CD4-positive, alpha-beta T cell treated with Interleukin-17A for 1 hour (primary cell): ENCODE measurements at regions not wholly inside any gene's neighbourhood (a gene's known extent, or its start where the extent isn't known, plus 50 kb on each side); places are given as distances from the start of the nearest gene placed in this dataset.
"Not testable (repeated sequence)": the region's sequence is repeated elsewhere in the genome, so short reads cannot be mapped to it uniquely, and the experiment has no call there.

Experiments used
- DNase-seq: peaks from one replicate; pipeline ENCODE4 v3.0.0-alpha.2; 2020

DNA sequence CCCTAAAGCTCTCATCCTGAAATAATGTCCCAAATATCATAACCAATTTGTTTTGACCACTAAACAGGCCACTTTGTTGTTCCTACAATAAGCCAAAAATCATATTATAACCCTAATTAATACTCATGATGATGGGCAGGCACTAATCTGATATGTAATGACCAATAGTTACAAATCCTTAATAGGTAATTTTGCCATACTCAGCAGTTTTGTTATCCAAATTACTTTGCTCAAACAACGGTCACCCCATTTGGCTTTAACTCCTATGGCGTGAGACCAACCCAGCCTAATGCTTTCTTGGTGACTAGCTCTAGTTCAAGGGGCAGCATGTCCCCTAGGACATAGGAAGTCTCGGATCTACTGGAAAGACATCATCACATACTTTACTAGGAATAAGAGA, 123.2 kb upstream of the ID4 start:
- DNase-seq, result no peak

GRCh38 chr6:19714434-19715166, 122.6 kb upstream of the ID4 start:
- DNase-seq, result no peak

DNA sequence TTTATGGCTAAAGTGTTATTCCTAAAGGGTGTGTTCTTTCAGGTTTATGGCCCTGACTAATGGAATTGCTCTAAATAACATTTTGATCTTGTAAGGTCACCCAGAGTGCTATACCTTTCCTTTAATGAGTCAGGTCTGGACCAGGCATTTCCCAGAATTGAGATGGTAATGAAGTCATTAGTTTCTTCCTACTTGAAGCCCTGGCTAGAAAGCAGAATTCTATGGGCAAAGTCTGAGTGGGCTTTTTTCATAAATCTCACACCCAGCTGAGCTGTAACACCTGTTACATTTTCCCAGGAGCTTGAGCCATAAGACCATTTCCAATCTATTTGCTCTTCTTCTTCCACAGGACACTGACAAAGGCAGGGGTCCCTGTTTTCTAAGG, 122.0 kb upstream of the ID4 start:
- DNase-seq, result no peak

DNA sequence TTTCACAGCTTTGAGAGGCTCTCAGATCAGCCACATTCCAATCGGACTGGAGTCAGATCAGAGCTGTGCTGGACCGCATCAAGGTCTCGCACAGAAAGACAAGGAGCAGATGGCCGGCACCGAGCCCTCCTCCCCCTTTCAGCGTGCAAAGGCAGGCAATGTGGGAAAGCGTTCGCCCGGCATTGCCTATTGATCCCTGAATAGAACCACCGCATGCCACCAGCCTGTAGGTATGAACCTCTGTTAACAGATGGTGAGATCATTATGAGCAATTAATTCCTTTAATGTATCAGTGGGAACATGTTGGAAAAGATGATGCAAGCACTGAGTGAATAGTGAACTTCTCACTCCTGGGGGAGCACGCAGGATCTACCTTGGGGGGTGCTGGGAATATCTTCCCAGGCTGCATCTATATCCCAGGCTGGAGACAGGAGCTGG, 117.5 kb upstream of the ID4 start:
- no peak for DNase-seq

DNA sequence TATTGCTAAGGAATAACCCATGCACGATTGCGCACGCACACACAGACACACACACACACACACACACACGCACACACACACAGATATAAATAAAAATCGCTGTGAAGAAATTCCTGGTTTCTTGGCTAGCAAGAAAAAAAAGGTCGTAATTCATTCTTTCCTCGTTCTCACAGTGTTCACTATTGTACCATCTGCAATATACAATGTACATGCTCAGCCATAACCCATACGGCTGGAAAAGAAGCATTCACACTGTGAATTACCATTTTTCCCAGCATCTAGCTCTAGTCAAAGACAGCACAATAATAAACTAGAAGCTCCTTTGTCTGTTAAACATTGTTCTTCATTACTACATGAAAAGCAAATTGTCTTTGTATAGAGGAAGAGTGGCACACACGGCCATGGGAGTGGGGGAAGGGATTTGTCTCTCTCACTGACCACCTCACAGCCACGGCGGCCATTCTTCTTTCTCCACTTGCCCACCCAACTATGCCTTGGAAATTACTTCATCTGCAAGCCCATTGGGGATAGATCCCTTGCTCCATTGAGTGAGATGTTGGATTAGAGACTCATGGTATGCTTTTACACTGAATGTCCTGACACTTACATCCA, 115.3 kb upstream of the ID4 start:
- DNase-seq, result no peak

DNA sequence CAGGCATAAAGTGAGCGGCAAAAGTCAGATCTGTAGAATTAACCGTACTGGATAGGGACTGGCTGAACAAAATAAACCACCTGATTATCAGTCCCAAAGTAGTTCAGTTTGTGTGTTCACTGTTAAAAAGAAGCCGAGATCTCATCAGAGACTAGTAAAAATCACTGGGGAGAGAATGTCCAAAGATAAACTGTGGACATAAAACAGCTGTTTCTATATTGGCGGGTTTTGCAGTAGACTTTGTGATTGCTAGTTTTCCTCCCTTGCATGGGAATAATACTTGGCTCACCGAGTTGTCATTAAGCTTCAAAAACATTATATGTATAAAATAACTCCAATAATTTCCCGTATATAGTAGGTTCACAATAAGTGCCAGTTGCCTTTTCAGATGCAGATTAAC, 114.2 kb upstream of the ID4 start:
- DNase-seq, result no peak

DNA sequence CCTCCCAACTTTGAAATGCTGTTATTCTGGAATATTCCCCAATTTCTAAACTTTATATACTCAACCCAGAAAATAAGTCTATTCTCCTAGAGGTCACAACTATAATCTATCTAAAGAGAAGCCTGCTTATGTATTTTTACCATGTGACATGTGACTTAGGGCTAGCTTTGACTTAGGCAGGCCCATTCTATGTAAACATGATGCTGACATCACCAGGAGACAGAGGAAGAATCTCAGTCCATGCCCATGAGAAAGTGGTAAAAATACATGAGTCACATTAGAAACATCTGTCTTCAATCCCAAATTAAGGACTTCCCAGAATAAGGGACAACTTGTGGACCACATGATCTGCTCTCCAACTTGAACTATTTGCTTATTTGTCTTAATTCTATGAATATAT, 113.6 kb upstream of the ID4 start:
- no peak for DNase-seq

- DNase-seq, result not testable (repeated sequence)
These were observed 111.7 kb upstream of the ID4 start for GRCh38 chr6:19725436-19725835.

- no peak for DNase-seq
These were observed 105.9 kb upstream of the ID4 start for GRCh38 chr6:19731282-19731681.

DNA sequence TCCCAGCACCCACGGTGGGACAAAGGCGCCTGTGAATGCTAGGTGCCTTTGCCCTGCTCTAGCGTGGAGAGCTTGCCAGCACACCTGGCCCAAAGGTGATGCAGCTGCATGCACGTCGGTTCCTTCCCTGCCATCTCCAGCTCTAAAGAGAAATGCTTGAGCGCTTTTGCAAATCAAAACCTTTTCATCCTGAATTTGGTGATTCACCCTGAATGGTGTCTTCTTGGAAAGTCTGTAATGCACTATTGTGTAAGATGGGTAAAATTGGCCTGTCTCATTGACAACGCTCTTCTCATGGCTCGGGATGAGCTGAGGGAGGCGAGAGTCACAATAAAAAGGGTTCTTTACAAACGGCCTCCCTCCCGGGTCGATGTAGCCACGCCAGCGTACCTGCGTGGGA, 103.1 kb upstream of the ID4 start:
- no peak for DNase-seq

- no peak for DNase-seq
These were observed 102.7 kb upstream of the ID4 start for GRCh38 chr6:19734519-19734918.

DNA sequence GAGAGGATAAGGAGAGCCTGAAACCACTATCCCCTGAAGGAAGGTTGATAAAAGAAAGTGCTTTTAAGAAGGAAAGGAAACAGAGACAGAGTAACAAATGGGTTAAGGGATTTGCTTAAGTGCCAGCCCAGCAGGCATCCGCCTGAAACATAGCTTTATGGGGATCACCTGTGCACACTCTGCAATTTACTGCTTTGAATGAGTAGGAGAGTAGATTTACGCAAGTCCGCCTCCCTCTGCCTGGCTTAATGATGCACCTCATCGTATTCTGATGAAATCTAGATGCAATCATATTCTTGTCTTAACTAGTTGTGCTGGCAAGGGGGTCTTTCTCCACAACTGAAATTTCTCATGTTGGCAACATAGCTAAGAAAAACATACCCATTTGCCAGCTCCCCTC, 101.1 kb upstream of the ID4 start:
- DNase-seq, result no peak

- no peak for DNase-seq
These were observed 99.2 kb upstream of the ID4 start for GRCh38 chr6:19738010-19738409.

DNA sequence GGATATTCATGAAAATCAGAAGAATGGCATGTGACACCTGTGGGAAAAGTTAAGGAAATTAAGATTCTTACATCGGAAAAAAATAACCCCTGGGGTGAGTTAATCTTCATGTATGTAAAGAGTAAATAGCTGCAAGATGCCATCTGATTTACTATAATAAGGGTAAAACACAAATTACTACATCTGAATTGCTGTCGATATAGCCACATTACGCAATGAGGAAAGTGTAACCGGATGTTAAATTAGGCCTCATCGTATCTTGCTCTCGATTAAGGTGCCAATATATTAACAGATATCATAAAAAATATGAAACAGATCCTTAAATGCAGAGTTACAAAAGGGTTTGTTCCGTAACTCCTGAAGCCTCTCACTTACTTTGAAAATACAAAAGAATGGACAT, 87.4 kb upstream of the ID4 start:
- no peak for DNase-seq

- DNase-seq, result no peak
These were observed 84.4 kb upstream of the ID4 start for GRCh38 chr6:19752746-19753145.

GRCh38 chr6:19753826-19754225, 83.3 kb upstream of the ID4 start:
- no peak for DNase-seq

- DNase-seq, result no peak
These were observed 82.5 kb upstream of the ID4 start for GRCh38 chr6:19754686-19755085.

DNA sequence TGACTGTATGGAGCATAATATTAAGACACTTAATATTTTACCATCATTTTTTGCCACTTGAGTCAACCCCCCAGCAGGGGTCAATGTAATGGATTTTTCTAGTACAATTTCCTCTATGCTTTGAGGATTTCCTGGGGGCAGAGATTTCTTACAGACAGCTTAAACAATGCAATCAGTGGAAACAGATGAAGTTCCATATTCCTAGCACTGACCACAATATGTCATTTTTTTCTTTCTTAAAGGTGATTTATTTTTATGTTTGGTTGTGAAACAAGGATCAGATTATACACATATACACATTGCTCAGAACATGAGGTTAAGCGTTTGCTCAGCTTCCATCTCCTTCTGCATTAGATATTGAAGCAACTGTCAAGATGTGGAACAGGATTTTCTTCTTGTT, 82.0 kb upstream of the ID4 start:
- no peak for DNase-seq

GRCh38 chr6:19757036-19757435, 80.1 kb upstream of the ID4 start:
- DNase-seq, result no peak

DNA sequence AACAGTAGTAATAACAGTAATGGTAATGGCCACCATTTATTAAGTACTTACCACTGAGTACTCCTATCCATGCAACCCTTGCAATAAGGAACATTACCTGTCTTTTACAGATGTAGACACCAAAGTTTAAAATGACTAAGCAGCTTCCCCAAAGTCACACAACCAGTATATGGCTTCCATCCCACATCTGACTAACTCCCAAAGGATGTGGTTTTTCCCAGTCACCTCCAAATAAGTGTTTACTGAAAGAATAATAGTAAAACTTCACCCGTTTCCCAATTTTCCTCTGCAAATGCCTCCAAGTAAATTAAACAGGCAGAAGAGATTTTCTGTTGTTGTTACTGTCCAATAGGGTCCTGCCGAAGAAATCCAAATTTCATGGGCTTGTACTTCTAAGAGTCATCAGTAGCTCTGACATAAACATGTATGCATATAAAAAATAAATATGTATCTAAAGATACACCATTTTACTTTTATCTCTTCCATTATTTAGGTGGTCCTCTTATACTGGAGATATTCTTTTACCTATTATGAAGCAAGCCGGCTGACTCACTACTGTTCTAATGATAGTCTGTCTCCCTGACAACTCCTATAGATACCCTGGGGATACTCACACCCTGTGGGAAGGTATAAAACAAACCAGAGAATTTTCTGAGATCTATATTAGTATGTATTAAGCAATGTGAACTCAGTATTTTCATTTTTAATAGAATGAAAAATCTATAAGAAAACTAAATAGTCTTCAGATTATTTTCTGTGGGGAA, 77.9 kb upstream of the ID4 start:
- DNase-seq, result no peak

GRCh38 chr6:19761121-19761520, 76.0 kb upstream of the ID4 start:
- no peak for DNase-seq

DNA sequence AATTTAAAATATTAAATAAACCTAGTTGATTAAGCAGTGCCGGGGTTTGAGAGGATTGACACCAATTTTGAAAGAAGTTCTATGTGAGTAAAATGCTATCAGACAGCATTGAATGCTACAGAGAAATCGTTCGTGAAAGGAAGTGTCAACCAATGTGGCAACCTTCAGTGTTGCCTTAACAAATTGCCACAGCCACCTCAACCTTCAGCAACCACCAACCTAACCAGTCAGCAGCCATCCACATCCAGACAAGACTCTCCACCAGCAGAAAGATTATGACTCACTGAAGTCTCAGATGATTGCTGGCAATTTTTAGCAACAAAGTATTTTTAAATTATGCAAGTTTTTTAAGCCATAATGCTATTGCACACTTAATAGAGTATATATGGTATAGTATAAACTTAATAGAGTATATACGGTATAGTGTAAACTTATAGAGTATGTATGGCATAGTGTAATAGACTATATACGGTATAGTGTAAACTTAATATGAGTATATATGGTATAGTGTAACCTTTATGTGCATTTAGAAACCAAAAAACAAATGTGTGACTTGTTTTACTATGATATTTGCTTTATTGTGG, 65.3 kb upstream of the ID4 start:
- DNase-seq, result no peak

DNA sequence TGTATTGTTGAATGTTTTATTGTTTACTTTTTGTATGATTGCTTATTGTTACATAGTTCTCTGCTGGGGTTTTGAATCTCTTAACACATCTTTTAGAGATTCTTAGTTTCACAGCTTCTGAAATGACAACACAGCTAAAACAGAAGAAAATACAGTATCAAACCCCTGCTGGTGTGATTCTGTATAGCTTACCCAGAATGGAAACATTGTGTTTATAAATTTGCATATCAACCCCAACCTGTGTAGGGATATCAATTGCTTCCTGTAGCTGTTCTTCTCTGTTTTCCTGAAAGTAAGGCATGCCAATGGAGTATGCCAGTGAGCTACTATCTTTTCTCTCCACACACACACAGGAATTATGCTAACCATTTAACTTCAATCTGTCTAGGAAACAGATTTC, 64.3 kb upstream of the ID4 start:
- DNase-seq, result no peak

DNA sequence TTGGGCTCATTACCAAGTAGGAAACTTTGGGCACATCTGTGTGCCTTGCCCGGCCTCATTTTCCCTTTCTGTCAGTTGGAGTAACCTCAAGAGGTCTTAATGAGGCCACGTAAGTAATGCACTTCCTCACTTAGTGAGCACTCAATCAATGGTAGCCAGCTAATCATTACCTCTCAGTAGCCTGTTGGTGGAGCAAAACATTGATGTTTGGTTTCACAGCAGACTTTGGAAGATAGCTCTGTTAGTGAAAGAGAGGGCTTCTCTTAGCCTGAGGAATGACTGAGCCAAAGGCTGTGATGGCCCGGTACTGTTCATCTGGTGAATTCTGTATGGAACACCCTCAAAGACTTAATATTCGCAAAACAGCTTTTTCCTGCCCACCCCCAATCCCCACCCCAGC, 55.9 kb upstream of the ID4 start:
- DNase-seq, result no peak
